ENCODE measurements at regions not wholly inside any gene's neighbourhood (a gene's known extent, or its start where the extent isn't known, plus 50 kb on each side); places are given as distances from the start of the nearest gene placed in this dataset.

GRCh38 chr1:115908565-115909274 lies 67.6 kb upstream of the SLC22A15 start:
- H3K9me3 ChIP-seq (ENCODE audit: control insufficient read depth in 1 of 2, insufficient read depth in 1 of 2, low read depth in 1 of 2, low read length in 2 of 2), result no peaks in the 10 kb centered on the region
- no peak overlapping the region for H2AFZ ChIP-seq (ENCODE audit: low read depth, low read length, poor library complexity, severe bottlenecking)
- H3K27me3 ChIP-seq (ENCODE audit: insufficient read depth, low read length), result no peaks in the 10 kb centered on the region
- no TSS peak for BruUV-seq (replicated peaks)
- H3K9me2 ChIP-seq (ENCODE audit: insufficient read depth), result no peaks in the 10 kb centered on the region
- POLR2A ChIA-PET, result no interaction called here
- no peaks in the 10 kb centered on the region for H4K20me1 ChIP-seq (ENCODE audit: insufficient read depth)
- H3K27ac ChIP-seq (ENCODE audit: low read depth, low read length), result no peak overlapping the region
- H3K4me3 ChIP-seq (replicated peaks in 1 of 2; ENCODE audit: low read depth in 1 of 2, low read length in 2 of 2), result no peak overlapping the region
- no peak overlapping the region for H3K4me2 ChIP-seq (ENCODE audit: low read length)
- no peaks in the 10 kb centered on the region for H3K36me3 ChIP-seq (ENCODE audit: control insufficient read depth in 1 of 2, insufficient read depth in 2 of 2, low read length in 2 of 2)
- intact Hi-C loops (cut with micrococcal nuclease), result no loop called here
- RAD21 ChIA-PET (ENCODE audit: low non-redundant PET in 1 of 2, low total read pairs in 2 of 2, uncharacterized antibody in 2 of 2, unreplicated experiment in 2 of 2), result no interaction called here
- CTCF ChIA-PET, result no interaction called here
- H3K4me1 ChIP-seq (ENCODE audit: control insufficient read depth in 1 of 2, insufficient read depth in 2 of 2, low read length in 2 of 2), result peaks cover 0 to 6% of the 10 kb centered on the region in 2 experiments; a peak in 1 of 4 replicates
- no peak for TF ChIP-seq ZFX (IDR thresholded peaks at IDR 0.05)
- TF ChIP-seq ZBTB33 (IDR thresholded peaks at IDR 0.05; ENCODE audit: extremely low read depth, insufficient replicate concordance, low read length), result no peak
- no peaks in the 10 kb centered on the region for H3K79me2 ChIP-seq (ENCODE audit: insufficient read depth, low read length)
- ATAC-seq, result no peak
- DNase-seq (ENCODE audit: low read depth, low spot score), result no peak
- H3K9ac ChIP-seq (ENCODE audit: low read length), result no peak overlapping the region

GRCh38 chr1:115910231-115910630 lies 66.1 kb upstream of the SLC22A15 start:
- no TSS peak for BruUV-seq (replicated peaks)
- Histone ChIP-seq H3K27me3 (ENCODE audit: insufficient read depth, low read length) (no peaks in the 10 kb centered on the region), H3K36me3 (ENCODE audit: control insufficient read depth in 1 of 2, insufficient read depth in 2 of 2, low read length in 2 of 2) (no peaks in the 10 kb centered on the region), H4K20me1 (ENCODE audit: insufficient read depth) (no peaks in the 10 kb centered on the region), H3K9me2 (ENCODE audit: insufficient read depth) (no peaks in the 10 kb centered on the region), H3K9ac (ENCODE audit: low read length) (no peak overlapping the region), H3K4me3 (replicated peaks in 1 of 2; ENCODE audit: low read depth in 1 of 2, low read length in 2 of 2) (no peak overlapping the region), H3K27ac (ENCODE audit: low read depth, low read length) (no peak overlapping the region), H3K9me3 (ENCODE audit: control insufficient read depth in 1 of 2, insufficient read depth in 1 of 2, low read depth in 1 of 2, low read length in 2 of 2) (no peaks in the 10 kb centered on the region), H3K4me2 (ENCODE audit: low read length) (no peak overlapping the region), H3K79me2 (ENCODE audit: insufficient read depth, low read length) (no peaks in the 10 kb centered on the region), H2AFZ (ENCODE audit: low read depth, low read length, poor library complexity, severe bottlenecking) (no peak overlapping the region), H3K4me1 (ENCODE audit: control insufficient read depth in 1 of 2, insufficient read depth in 2 of 2, low read length in 2 of 2) (peaks cover 0 to 6% of the 10 kb centered on the region in 2 experiments; a peak in 1 of 4 replicates)
- intact Hi-C loops (cut with micrococcal nuclease), result no loop called here
- POLR2A ChIA-PET, result no interaction called here
- RAD21 ChIA-PET (ENCODE audit: low non-redundant PET in 1 of 2, low total read pairs in 2 of 2, uncharacterized antibody in 2 of 2, unreplicated experiment in 2 of 2), result no interaction called here
- CTCF ChIA-PET, result no interaction called here
- ATAC-seq (no peak), DNase-seq (ENCODE audit: low read depth, low spot score) (no peak)
- TF ChIP-seq ZFX (IDR thresholded peaks at IDR 0.05) (no peak), YY1 (IDR thresholded peaks at IDR 0.05; ENCODE audit: extremely low read depth, insufficient replicate concordance, low read depth, low read length) (no peak), POLR2A (IDR thresholded peaks at IDR 0.05; ENCODE audit: borderline replicate concordance, extremely low read depth, insufficient read depth, insufficient read length) (no peak), EZH2phosphoT487 (IDR thresholded peaks at IDR 0.05; ENCODE audit: borderline replicate concordance) (no peak), RAD21 (IDR thresholded peaks at IDR 0.05; ENCODE audit: low read depth) (no peak), REST (IDR thresholded peaks at IDR 0.05; ENCODE audit: low read depth) (no peak), SP1 (IDR thresholded peaks at IDR 0.05; ENCODE audit: low read depth) (no peak), CBX3 (IDR thresholded peaks at IDR 0.05; ENCODE audit: low read depth) (no peak), ELF1 (IDR thresholded peaks at IDR 0.05; ENCODE audit: borderline replicate concordance, low read depth) (no peak), EZH2 (IDR thresholded peaks at IDR 0.05) (no peak), CEBPB (IDR thresholded peaks at IDR 0.05; ENCODE audit: low read depth) (no peak), SRF (IDR thresholded peaks at IDR 0.05; ENCODE audit: low read depth) (no peak), MAX (IDR thresholded peaks at IDR 0.05) (no peak), JUND (IDR thresholded peaks at IDR 0.05) (no peak)
